HepG2 (cell line): ENCODE measurements at regions not wholly inside any gene's neighbourhood (a gene's known extent, or its start where the extent isn't known, plus 50 kb on each side); places are given as distances from the start of the nearest gene placed in this dataset.

Experiments used
- ARID5B ChIP-seq: IDR thresholded peaks from 2 replicates; pipeline ENCODE4 v1.4.0; 2020; ENCODE audit warnings: mild to moderate bottlenecking, missing genetic modification reagents
- ETV5 ChIP-seq: IDR thresholded peaks from 2 replicates; pipeline ENCODE4 v1.6.1; 2018; ENCODE audit warnings: missing biosample characterization, missing genetic modification reagents, inconsistent platforms, borderline replicate concordance
- FOXP1 ChIP-seq, 2 experiments: fragments of 450-650 bp in 1 of 2; IDR thresholded peaks; 2 replicates each; pipeline ENCODE4 v1.6.1; 2017 to 2018; ENCODE audit warnings: antibody characterized with exemption in 1 of 2
- HOXA5 ChIP-seq: sonication (generic); formaldehyde crosslinking; IDR thresholded peaks from 2 replicates; pipeline ENCODE4 v1.4.0; 2020; ENCODE audit warnings: missing genetic modification reagents
- LRRFIP1 ChIP-seq: sonication (generic); formaldehyde crosslinking; conservative IDR thresholded peaks from 2 replicates; pipeline ENCODE4 v1.4.0; 2020; ENCODE audit warnings: missing genetic modification reagents
- NCOA2 ChIP-seq: sonication (generic); formaldehyde crosslinking; IDR thresholded peaks from 2 replicates; pipeline ENCODE4 v1.8.0; 2022; ENCODE audit warnings: inconsistent platforms
- SKI ChIP-seq: fragments of 450-650 bp; IDR thresholded peaks from one replicate; pipeline ENCODE4 v1.6.1; 2018; ENCODE audit warnings: mild to moderate bottlenecking; ENCODE audit not compliant: partially characterized antibody
- SP5 ChIP-seq: IDR thresholded peaks from 2 replicates; pipeline ENCODE4 v1.6.1; 2016; ENCODE audit warnings: low read depth, borderline replicate concordance
- U2AF2 ChIP-seq: fragments of 200-400 bp; formaldehyde crosslinking; IDR thresholded peaks from 2 replicates; pipeline ENCODE4 v1.6.1; 2017; ENCODE audit warnings: low read depth, mild to moderate bottlenecking, low read length
- ZFYVE20 ChIP-seq: sonication (generic); formaldehyde crosslinking; IDR thresholded peaks from 2 replicates; pipeline ENCODE4 v1.8.0; 2023; ENCODE audit warnings: low read depth, mild to moderate bottlenecking, moderate library complexity, missing genetic modification reagents, borderline replicate concordance
- ZNF350 ChIP-seq: sonication (generic); formaldehyde crosslinking; IDR thresholded peaks from 2 replicates; pipeline ENCODE4 v1.4.0; 2020; ENCODE audit warnings: mild to moderate bottlenecking, low read depth, missing genetic modification reagents, borderline replicate concordance
- ZNF484 ChIP-seq: sonication (generic); formaldehyde crosslinking; IDR thresholded peaks from 2 replicates; pipeline ENCODE4 v1.5.1; 2020; ENCODE audit warnings: mild to moderate bottlenecking, low read depth, missing genetic modification reagents, borderline replicate concordance
- ZNF580 ChIP-seq: IDR thresholded peaks from 2 replicates; pipeline ENCODE4 v1.6.1; 2016; ENCODE audit warnings: low read depth, borderline replicate concordance
- ZNF747 ChIP-seq: sonication (generic); formaldehyde crosslinking; IDR thresholded peaks from 2 replicates; pipeline ENCODE4 v1.8.1; 2023; ENCODE audit warnings: missing genetic modification reagents, mild to moderate bottlenecking, borderline replicate concordance
- TF ChIP-seq, protein P1 (sequence below): sonication (generic); formaldehyde crosslinking; IDR thresholded peaks from 2 replicates; pipeline ENCODE4 v1.5.1; 2020; ENCODE audit warnings: mild to moderate bottlenecking, missing genetic modification reagents
- TF ChIP-seq, protein P2 (sequence below): sonication (generic); formaldehyde crosslinking; IDR thresholded peaks from 2 replicates; pipeline ENCODE4 v1.5.1; 2020; ENCODE audit warnings: missing genetic modification reagents, mild to moderate bottlenecking, borderline replicate concordance

GRCh38 chr18:42192251-42193248 is 237.5 kb downstream of the PIK3C3 start (continued):
- TF ChIP-seq, protein P1, sequence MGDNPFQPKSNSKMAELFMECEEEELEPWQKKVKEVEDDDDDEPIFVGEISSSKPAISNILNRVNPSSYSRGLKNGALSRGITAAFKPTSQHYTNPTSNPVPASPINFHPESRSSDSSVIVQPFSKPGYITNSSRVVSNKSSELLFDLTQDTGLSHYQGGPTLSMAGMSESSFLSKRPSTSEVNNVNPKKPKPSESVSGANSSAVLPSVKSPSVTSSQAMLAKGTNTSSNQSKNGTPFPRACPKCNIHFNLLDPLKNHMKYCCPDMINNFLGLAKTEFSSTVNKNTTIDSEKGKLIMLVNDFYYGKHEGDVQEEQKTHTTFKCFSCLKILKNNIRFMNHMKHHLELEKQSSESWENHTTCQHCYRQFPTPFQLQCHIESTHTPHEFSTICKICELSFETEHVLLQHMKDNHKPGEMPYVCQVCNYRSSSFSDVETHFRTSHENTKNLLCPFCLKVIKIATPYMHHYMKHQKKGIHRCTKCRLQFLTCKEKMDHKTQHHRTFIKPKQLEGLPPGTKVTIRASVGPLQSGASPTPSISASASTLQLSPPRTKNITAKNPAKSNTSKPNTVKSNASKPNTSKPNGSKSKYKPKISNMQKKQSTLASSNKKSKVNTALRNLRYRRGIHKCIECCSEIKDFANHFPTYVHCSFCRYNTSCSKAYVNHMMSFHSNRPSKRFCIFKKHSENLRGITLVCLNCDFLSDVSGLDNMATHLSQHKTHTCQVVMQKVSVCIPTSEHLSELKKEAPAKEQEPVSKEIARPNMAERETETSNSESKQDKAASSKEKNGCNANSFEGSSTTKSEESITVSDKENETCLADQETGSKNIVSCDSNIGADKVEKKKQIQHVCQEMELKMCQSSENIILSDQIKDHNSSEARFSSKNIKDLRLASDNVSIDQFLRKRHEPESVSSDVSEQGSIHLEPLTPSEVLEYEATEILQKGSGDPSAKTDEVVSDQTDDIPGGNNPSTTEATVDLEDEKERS (CRISPR knock-in tag): no peak
- TF ChIP-seq ZNF580 (CRISPR knock-in tag): no peak
- 0 out of 2 replicates have a peak, but pooled peaks have one; percentile 16 for TF ChIP-seq NCOA2
- TF ChIP-seq U2AF2: no peak
- no peak for TF ChIP-seq FOXP1 (IDR thresholded peaks at IDR 0.05)
- 0 out of 2 replicates have a peak, but pooled peaks have one; percentile 9 for TF ChIP-seq FOXP1 (CRISPR knock-in tag; IDR thresholded peaks at IDR 0.05)
- TF ChIP-seq ZNF747 (CRISPR knock-in tag): no peak
- TF ChIP-seq LRRFIP1 (CRISPR knock-in tag): no peak
- TF ChIP-seq HOXA5: peak; percentile 99
- TF ChIP-seq, protein P2, sequence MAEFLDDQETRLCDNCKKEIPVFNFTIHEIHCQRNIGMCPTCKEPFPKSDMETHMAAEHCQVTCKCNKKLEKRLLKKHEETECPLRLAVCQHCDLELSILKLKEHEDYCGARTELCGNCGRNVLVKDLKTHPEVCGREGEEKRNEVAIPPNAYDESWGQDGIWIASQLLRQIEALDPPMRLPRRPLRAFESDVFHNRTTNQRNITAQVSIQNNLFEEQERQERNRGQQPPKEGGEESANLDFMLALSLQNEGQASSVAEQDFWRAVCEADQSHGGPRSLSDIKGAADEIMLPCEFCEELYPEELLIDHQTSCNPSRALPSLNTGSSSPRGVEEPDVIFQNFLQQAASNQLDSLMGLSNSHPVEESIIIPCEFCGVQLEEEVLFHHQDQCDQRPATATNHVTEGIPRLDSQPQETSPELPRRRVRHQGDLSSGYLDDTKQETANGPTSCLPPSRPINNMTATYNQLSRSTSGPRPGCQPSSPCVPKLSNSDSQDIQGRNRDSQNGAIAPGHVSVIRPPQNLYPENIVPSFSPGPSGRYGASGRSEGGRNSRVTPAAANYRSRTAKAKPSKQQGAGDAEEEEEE (CRISPR knock-in tag): no peak
- peak; percentile 36; the same call in 1 of the 2 replicates for TF ChIP-seq ARID5B
- TF ChIP-seq ZNF484 (CRISPR knock-in tag): no peak
- no peak for TF ChIP-seq SP5 (CRISPR knock-in tag)
- no peak for TF ChIP-seq ZNF350 (CRISPR knock-in tag)
- no peak for TF ChIP-seq ETV5 (CRISPR knock-in tag)
- TF ChIP-seq SKI: peak; percentile 37
- TF ChIP-seq ZFYVE20 (CRISPR knock-in tag): no peak
